HEK293 (cell line): ENCODE measurements at regions not wholly inside any gene's neighbourhood (a gene's known extent, or its start where the extent isn't known, plus 50 kb on each side); places are given as distances from the start of the nearest gene placed in this dataset.

Source experiments
- FEZF1 ChIP-seq: fragments of 450-650 bp; formaldehyde crosslinking; IDR thresholded peaks from 2 replicates; pipeline ENCODE4 v1.5.1; 2016; ENCODE audit warnings: missing biosample characterization, missing genetic modification characterization
- GLIS1 ChIP-seq: fragments of 450-650 bp; formaldehyde crosslinking; IDR thresholded peaks from 2 replicates; pipeline ENCODE4 v1.5.1; 2016; ENCODE audit warnings: missing biosample characterization, missing genetic modification characterization
- HOXD13 ChIP-seq: sonication (generic); formaldehyde crosslinking; IDR thresholded peaks from 2 replicates; pipeline ENCODE4 v1.8.0; 2022; ENCODE audit warnings: missing genetic modification reagents, borderline replicate concordance
- KLF10 ChIP-seq: fragments of 450-650 bp; IDR thresholded peaks from 2 replicates; pipeline ENCODE4 v1.5.1; 2018; ENCODE audit warnings: missing biosample characterization, mild to moderate bottlenecking, missing genetic modification characterization
- KLF7 ChIP-seq: fragments of 450-650 bp; formaldehyde crosslinking; IDR thresholded peaks from 2 replicates; pipeline ENCODE4 v1.5.1; 2016; ENCODE audit warnings: missing biosample characterization, missing genetic modification characterization, borderline replicate concordance
- OVOL3 ChIP-seq: fragments of 450-650 bp; formaldehyde crosslinking; IDR thresholded peaks from 2 replicates; pipeline ENCODE4 v1.5.1; 2016; ENCODE audit warnings: missing biosample characterization, missing genetic modification characterization
- SALL2 ChIP-seq: fragments of 450-650 bp; formaldehyde crosslinking; IDR thresholded peaks from 2 replicates; pipeline ENCODE4 v1.5.0; 2017; ENCODE audit warnings: missing biosample characterization, mild to moderate bottlenecking, missing genetic modification characterization, borderline replicate concordance
- ZBTB17 ChIP-seq: fragments of 450-650 bp; formaldehyde crosslinking; IDR thresholded peaks from 2 replicates; pipeline ENCODE4 v1.5.1; 2016; ENCODE audit warnings: missing biosample characterization, missing genetic modification characterization
- ZBTB7A ChIP-seq: fragments of 450-650 bp; formaldehyde crosslinking; IDR thresholded peaks from 2 replicates; pipeline ENCODE4 v1.5.1; 2016; ENCODE audit warnings: low read depth, missing biosample characterization, missing genetic modification characterization
- ZFP3 ChIP-seq: fragments of 450-650 bp; formaldehyde crosslinking; IDR thresholded peaks from 2 replicates; pipeline ENCODE4 v1.5.1; 2016; ENCODE audit warnings: low read depth, missing biosample characterization, missing genetic modification characterization
- ZNF112 ChIP-seq: fragments of 450-650 bp; formaldehyde crosslinking; IDR thresholded peaks from 2 replicates; pipeline ENCODE4 v1.5.0; 2017; ENCODE audit warnings: missing biosample characterization, missing genetic modification characterization
- ZNF133 ChIP-seq: fragments of 450-650 bp; formaldehyde crosslinking; IDR thresholded peaks from 2 replicates; pipeline ENCODE4 v1.5.1; 2016; ENCODE audit warnings: missing biosample characterization, missing genetic modification characterization
- ZNF423 ChIP-seq: fragments of 450-650 bp; formaldehyde crosslinking; IDR thresholded peaks from 2 replicates; pipeline ENCODE4 v1.5.1; 2016; ENCODE audit warnings: missing biosample characterization, missing genetic modification characterization
- ZNF473 ChIP-seq: fragments of 450-650 bp; formaldehyde crosslinking; IDR thresholded peaks from 2 replicates; pipeline ENCODE4 v1.5.1; 2017; ENCODE audit warnings: missing biosample characterization, missing genetic modification characterization
- ZNF510 ChIP-seq: fragments of 450-650 bp; formaldehyde crosslinking; IDR thresholded peaks from 2 replicates; pipeline ENCODE4 v1.5.1; 2018; ENCODE audit warnings: mild to moderate bottlenecking, missing genetic modification characterization, missing biosample characterization; ENCODE audit not compliant: insufficient replicate concordance
- ZNF521 ChIP-seq: fragments of 450-650 bp; formaldehyde crosslinking; IDR thresholded peaks from 2 replicates; pipeline ENCODE4 v1.5.1; 2017; ENCODE audit warnings: missing biosample characterization, mild to moderate bottlenecking, missing genetic modification characterization
- ZNF548 ChIP-seq: fragments of 450-650 bp; formaldehyde crosslinking; IDR thresholded peaks from 2 replicates; pipeline ENCODE4 v1.5.1; 2016; ENCODE audit warnings: missing biosample characterization, missing genetic modification characterization
- ZNF585B ChIP-seq: fragments of 450-650 bp; formaldehyde crosslinking; IDR thresholded peaks from 2 replicates; pipeline ENCODE4 v1.5.1; 2016; ENCODE audit warnings: missing biosample characterization, missing genetic modification characterization
- ZNF596 ChIP-seq: fragments of 450-650 bp; IDR thresholded peaks from 2 replicates; pipeline ENCODE4 v1.5.0; 2018; ENCODE audit warnings: missing biosample characterization, mild to moderate bottlenecking, missing genetic modification characterization, moderate library complexity
- ZNF600 ChIP-seq: fragments of 450-650 bp; formaldehyde crosslinking; IDR thresholded peaks from 2 replicates; pipeline ENCODE4 v1.5.1; 2016; ENCODE audit warnings: missing biosample characterization, missing genetic modification characterization
- ZNF624 ChIP-seq: fragments of 450-650 bp; formaldehyde crosslinking; IDR thresholded peaks from 2 replicates; pipeline ENCODE4 v1.5.1; 2017; ENCODE audit warnings: missing biosample characterization, missing genetic modification characterization
- ZNF701 ChIP-seq: fragments of 450-650 bp; formaldehyde crosslinking; IDR thresholded peaks from 2 replicates; pipeline ENCODE4 v1.5.1; 2016; ENCODE audit warnings: missing biosample characterization, missing genetic modification characterization
- ZNF785 ChIP-seq: fragments of 450-650 bp; formaldehyde crosslinking; IDR thresholded peaks from 2 replicates; pipeline ENCODE4 v1.5.1; 2016; ENCODE audit warnings: missing biosample characterization, missing genetic modification characterization
- ZSCAN23 ChIP-seq: fragments of 450-650 bp; formaldehyde crosslinking; IDR thresholded peaks from 2 replicates; pipeline ENCODE4 v1.5.1; 2016; ENCODE audit warnings: missing biosample characterization, missing genetic modification characterization
- TF ChIP-seq, protein P1 (sequence below): fragments of 450-650 bp; formaldehyde crosslinking; IDR thresholded peaks from 2 replicates; pipeline ENCODE4 v1.5.1; 2017; ENCODE audit warnings: missing biosample characterization, missing genetic modification characterization
- TF ChIP-seq, protein P2 (sequence below): fragments of 450-650 bp; formaldehyde crosslinking; IDR thresholded peaks from 2 replicates; pipeline ENCODE4 v1.5.1; 2016; ENCODE audit warnings: missing biosample characterization, missing genetic modification characterization, borderline replicate concordance
- TF ChIP-seq, protein P3 (sequence below): fragments of 450-650 bp; formaldehyde crosslinking; IDR thresholded peaks from 2 replicates; pipeline ENCODE4 v1.5.1; 2016; ENCODE audit warnings: missing biosample characterization, missing genetic modification characterization
- TF ChIP-seq, protein P4 (sequence below): fragments of 450-650 bp; IDR thresholded peaks from 2 replicates; pipeline ENCODE4 v1.5.1; 2018; ENCODE audit warnings: missing biosample characterization, mild to moderate bottlenecking, missing genetic modification characterization
- TF ChIP-seq, protein P5 (sequence below): fragments of 450-650 bp; formaldehyde crosslinking; IDR thresholded peaks from 2 replicates; pipeline ENCODE4 v1.5.1; 2016; ENCODE audit warnings: missing biosample characterization, missing genetic modification characterization
- TF ChIP-seq, protein P6 (sequence below): fragments of 450-650 bp; formaldehyde crosslinking; IDR thresholded peaks from 2 replicates; pipeline ENCODE4 v1.5.1; 2016; ENCODE audit warnings: missing biosample characterization, missing genetic modification characterization
- TF ChIP-seq, protein P7 (sequence below): fragments of 450-650 bp; formaldehyde crosslinking; IDR thresholded peaks from 2 replicates; pipeline ENCODE4 v1.5.1; 2017; ENCODE audit warnings: missing biosample characterization, missing genetic modification characterization

DNA sequence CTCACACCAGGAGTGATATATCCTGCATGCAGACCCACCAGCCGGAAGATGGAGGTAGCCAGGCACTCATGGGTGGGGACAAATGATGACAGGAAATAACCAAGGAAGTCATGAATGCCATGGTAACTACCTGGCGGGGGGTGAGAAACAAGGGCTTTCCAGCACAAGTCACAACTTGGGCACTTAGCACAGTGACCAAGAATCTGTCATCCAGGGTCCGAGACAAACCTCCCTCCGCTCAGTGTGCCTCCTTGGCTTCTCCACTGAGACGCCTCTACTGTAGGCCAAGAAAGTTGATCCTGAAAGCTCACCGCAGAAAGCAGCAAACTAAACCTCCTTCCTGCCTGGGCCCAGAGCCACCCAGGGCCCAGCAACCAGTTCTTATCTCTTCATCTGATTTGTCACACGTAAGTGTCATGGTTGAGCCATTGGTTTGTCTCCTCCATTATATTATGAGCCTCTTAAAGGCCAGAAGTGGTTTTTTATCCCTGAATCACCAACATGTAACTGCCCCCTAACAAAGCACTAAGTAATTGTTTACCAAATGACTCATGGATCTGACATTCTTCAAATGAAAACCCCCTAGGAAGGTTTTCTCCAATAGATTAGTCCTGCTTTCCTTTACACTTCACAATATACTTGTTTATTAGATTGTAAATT is 84.3 kb upstream of the TAB2 start (continued):
- TF ChIP-seq FEZF1 (tag by site-specific recombination), result peak; percentile 95
- no peak for TF ChIP-seq ZFP3 (tag by site-specific recombination)
- TF ChIP-seq ZNF133, result no peak
- no peak for TF ChIP-seq ZBTB7A
- TF ChIP-seq ZNF548 (tag by site-specific recombination), result no peak
- TF ChIP-seq ZNF423, result no peak
- TF ChIP-seq ZNF624 (tag by site-specific recombination), result no peak
- no peak for TF ChIP-seq ZNF112 (tag by site-specific recombination)
- TF ChIP-seq, protein P1, sequence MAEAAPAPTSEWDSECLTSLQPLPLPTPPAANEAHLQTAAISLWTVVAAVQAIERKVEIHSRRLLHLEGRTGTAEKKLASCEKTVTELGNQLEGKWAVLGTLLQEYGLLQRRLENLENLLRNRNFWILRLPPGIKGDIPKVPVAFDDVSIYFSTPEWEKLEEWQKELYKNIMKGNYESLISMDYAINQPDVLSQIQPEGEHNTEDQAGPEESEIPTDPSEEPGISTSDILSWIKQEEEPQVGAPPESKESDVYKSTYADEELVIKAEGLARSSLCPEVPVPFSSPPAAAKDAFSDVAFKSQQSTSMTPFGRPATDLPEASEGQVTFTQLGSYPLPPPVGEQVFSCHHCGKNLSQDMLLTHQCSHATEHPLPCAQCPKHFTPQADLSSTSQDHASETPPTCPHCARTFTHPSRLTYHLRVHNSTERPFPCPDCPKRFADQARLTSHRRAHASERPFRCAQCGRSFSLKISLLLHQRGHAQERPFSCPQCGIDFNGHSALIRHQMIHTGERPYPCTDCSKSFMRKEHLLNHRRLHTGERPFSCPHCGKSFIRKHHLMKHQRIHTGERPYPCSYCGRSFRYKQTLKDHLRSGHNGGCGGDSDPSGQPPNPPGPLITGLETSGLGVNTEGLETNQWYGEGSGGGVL (tag by site-specific recombination), result peak; percentile 57; the same call in 1 of the 2 replicates
- TF ChIP-seq SALL2, result no peak
- TF ChIP-seq GLIS1 (tag by site-specific recombination), result peak; percentile 98
- peak; percentile 86 for TF ChIP-seq ZBTB17 (tag by site-specific recombination)
- TF ChIP-seq KLF10, result peak; percentile 66
- TF ChIP-seq HOXD13 (CRISPR knock-in tag), result peak; percentile 89; the same call in 1 of the 2 replicates
- TF ChIP-seq ZNF510 (tag by site-specific recombination), result no peak
- TF ChIP-seq ZNF600 (tag by site-specific recombination), result no peak
- TF ChIP-seq, protein P2, sequence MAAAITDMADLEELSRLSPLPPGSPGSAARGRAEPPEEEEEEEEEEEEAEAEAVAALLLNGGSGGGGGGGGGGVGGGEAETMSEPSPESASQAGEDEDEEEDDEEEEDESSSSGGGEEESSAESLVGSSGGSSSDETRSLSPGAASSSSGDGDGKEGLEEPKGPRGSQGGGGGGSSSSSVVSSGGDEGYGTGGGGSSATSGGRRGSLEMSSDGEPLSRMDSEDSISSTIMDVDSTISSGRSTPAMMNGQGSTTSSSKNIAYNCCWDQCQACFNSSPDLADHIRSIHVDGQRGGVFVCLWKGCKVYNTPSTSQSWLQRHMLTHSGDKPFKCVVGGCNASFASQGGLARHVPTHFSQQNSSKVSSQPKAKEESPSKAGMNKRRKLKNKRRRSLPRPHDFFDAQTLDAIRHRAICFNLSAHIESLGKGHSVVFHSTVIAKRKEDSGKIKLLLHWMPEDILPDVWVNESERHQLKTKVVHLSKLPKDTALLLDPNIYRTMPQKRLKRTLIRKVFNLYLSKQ, result no peak
- no peak for TF ChIP-seq KLF7
- no peak for TF ChIP-seq ZNF521 (tag by site-specific recombination)
- TF ChIP-seq, protein P3, sequence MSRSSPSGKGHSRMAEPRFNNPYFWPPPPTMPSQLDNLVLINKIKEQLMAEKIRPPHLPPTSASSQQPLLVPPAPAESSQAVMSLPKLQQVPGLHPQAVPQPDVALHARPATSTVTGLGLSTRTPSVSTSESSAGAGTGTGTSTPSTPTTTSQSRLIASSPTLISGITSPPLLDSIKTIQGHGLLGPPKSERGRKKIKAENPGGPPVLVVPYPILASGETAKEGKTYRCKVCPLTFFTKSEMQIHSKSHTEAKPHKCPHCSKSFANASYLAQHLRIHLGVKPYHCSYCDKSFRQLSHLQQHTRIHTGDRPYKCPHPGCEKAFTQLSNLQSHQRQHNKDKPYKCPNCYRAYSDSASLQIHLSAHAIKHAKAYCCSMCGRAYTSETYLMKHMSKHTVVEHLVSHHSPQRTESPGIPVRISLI (tag by site-specific recombination), result peak; percentile 90; the same call in 1 of the 2 replicates
- no peak for TF ChIP-seq ZNF596 (tag by site-specific recombination)
- no peak for TF ChIP-seq ZNF785 (tag by site-specific recombination)
- TF ChIP-seq, protein P4, sequence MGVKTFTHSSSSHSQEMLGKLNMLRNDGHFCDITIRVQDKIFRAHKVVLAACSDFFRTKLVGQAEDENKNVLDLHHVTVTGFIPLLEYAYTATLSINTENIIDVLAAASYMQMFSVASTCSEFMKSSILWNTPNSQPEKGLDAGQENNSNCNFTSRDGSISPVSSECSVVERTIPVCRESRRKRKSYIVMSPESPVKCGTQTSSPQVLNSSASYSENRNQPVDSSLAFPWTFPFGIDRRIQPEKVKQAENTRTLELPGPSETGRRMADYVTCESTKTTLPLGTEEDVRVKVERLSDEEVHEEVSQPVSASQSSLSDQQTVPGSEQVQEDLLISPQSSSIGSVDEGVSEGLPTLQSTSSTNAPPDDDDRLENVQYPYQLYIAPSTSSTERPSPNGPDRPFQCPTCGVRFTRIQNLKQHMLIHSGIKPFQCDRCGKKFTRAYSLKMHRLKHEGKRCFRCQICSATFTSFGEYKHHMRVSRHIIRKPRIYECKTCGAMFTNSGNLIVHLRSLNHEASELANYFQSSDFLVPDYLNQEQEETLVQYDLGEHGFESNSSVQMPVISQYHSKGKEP (tag by site-specific recombination), result peak; percentile 81
- TF ChIP-seq, protein P5, sequence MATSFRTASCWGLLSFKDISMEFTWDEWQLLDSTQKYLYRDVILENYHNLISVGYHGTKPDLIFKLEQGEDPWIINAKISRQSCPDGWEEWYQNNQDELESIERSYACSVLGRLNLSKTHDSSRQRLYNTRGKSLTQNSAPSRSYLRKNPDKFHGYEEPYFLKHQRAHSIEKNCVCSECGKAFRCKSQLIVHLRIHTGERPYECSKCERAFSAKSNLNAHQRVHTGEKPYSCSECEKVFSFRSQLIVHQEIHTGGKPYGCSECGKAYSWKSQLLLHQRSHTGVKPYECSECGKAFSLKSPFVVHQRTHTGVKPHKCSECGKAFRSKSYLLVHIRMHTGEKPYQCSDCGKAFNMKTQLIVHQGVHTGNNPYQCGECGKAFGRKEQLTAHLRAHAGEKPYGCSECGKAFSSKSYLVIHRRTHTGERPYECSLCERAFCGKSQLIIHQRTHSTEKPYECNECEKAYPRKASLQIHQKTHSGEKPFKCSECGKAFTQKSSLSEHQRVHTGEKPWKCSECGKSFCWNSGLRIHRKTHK (tag by site-specific recombination), result no peak
- no peak for TF ChIP-seq ZNF473 (tag by site-specific recombination)
- TF ChIP-seq, protein P6, sequence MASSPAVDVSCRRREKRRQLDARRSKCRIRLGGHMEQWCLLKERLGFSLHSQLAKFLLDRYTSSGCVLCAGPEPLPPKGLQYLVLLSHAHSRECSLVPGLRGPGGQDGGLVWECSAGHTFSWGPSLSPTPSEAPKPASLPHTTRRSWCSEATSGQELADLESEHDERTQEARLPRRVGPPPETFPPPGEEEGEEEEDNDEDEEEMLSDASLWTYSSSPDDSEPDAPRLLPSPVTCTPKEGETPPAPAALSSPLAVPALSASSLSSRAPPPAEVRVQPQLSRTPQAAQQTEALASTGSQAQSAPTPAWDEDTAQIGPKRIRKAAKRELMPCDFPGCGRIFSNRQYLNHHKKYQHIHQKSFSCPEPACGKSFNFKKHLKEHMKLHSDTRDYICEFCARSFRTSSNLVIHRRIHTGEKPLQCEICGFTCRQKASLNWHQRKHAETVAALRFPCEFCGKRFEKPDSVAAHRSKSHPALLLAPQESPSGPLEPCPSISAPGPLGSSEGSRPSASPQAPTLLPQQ (tag by site-specific recombination), result peak; percentile 95
- TF ChIP-seq, protein P7, sequence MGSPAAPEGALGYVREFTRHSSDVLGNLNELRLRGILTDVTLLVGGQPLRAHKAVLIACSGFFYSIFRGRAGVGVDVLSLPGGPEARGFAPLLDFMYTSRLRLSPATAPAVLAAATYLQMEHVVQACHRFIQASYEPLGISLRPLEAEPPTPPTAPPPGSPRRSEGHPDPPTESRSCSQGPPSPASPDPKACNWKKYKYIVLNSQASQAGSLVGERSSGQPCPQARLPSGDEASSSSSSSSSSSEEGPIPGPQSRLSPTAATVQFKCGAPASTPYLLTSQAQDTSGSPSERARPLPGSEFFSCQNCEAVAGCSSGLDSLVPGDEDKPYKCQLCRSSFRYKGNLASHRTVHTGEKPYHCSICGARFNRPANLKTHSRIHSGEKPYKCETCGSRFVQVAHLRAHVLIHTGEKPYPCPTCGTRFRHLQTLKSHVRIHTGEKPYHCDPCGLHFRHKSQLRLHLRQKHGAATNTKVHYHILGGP, result no peak
- no peak for TF ChIP-seq ZNF585B
- TF ChIP-seq OVOL3, result peak; percentile 94
- TF ChIP-seq ZNF701, result no peak
- TF ChIP-seq ZSCAN23 (tag by site-specific recombination), result peak; percentile 96
